ENCODE measurements at regions not wholly inside any gene's neighbourhood (a gene's known extent, or its start where the extent isn't known, plus 50 kb on each side); places are given as distances from the start of the nearest gene placed in this dataset.

- TF ChIP-seq POLR2A (IDR thresholded peaks at IDR 0.05) = no peak
- TF ChIP-seq, protein P1, sequence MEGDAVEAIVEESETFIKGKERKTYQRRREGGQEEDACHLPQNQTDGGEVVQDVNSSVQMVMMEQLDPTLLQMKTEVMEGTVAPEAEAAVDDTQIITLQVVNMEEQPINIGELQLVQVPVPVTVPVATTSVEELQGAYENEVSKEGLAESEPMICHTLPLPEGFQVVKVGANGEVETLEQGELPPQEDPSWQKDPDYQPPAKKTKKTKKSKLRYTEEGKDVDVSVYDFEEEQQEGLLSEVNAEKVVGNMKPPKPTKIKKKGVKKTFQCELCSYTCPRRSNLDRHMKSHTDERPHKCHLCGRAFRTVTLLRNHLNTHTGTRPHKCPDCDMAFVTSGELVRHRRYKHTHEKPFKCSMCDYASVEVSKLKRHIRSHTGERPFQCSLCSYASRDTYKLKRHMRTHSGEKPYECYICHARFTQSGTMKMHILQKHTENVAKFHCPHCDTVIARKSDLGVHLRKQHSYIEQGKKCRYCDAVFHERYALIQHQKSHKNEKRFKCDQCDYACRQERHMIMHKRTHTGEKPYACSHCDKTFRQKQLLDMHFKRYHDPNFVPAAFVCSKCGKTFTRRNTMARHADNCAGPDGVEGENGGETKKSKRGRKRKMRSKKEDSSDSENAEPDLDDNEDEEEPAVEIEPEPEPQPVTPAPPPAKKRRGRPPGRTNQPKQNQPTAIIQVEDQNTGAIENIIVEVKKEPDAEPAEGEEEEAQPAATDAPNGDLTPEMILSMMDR (IDR thresholded peaks at IDR 0.05) = no peak
Observed at GRCh38 chr1:199690496-199690895, 337.0 kb upstream of the NR5A2 start.
